GM12875 (cell line): ENCODE measurements at regions not wholly inside any gene's neighbourhood (a gene's known extent, or its start where the extent isn't known, plus 50 kb on each side); places are given as distances from the start of the nearest gene placed in this dataset.

Experiments used
- H3K4me3 ChIP-seq: one replicate; pipeline ENCODE4 v1.5.1; 2011; ENCODE audit warnings: low read depth, low read length, control low read depth
- CTCF ChIP-seq: IDR thresholded peaks from 2 replicates; pipeline ENCODE4 v1.5.1; 2011; ENCODE audit warnings: low read depth, mild to moderate bottlenecking, control low read depth, inconsistent platforms, low read length, moderate library complexity, borderline replicate concordance; ENCODE audit not compliant: insufficient read depth

GRCh38 chr2:35932276-35932963, 423.2 kb upstream of the CRIM1 start:
- no peak overlapping the region for H3K4me3 ChIP-seq
- TF ChIP-seq CTCF = no peak

- no peak for TF ChIP-seq CTCF
- no peak overlapping the region for H3K4me3 ChIP-seq
Measured at GRCh38 chr2:35931626-35932025, 424.0 kb upstream of the CRIM1 start.

GRCh38 chr2:35931115-35931514, 424.5 kb upstream of the CRIM1 start:
- no peak overlapping the region for H3K4me3 ChIP-seq
- TF ChIP-seq CTCF = no peak

DNA sequence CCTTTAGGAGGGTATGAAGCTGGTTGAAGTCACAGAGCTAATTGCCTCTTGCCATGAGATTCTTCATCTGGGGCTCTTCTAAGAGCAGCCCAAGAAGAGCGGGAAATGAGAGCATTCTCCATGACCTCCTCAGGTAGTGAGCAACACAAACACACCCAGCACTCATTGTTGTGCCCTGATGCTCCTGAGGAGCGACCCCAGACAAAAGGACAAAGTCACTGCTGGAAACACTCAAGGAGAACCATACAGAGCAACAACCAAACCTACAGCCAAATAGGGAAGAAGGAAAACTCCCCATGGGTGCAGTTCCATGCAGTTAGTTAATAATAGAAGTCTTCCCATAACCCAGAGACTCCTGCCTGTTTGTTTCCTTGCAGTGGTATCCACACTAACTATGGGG, 426.0 kb upstream of the CRIM1 start:
- TF ChIP-seq CTCF = no peak

GRCh38 chr2:35920061-35920460, 435.5 kb upstream of the CRIM1 start:
- TF ChIP-seq CTCF = no peak
- H3K4me3 ChIP-seq = no peak overlapping the region

More for the DNA sequence above, 426.0 kb upstream of the CRIM1 start:
- H3K4me3 ChIP-seq = no peak overlapping the region

GRCh38 chr2:35915261-35915660, 440.3 kb upstream of the CRIM1 start:
- TF ChIP-seq CTCF = no peak
- H3K4me3 ChIP-seq = no peak overlapping the region

DNA sequence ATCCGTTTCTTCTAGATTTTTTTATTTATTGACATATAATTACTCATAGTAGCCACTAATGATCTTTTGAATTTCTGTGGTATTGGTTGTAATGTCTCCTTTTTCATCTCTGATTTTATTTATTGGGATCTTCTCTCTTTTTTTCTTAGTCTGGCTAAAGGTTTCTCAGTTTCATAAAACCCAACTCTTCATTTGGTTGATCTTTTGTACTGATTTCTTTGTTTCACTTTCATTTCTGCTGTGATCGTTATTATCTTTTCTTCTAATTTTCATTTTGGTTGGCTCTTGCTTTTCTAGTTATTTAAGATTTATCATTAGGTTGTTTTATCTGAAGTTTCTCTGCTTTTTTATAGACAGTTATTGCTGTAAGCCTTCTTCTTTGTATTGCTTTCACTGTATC, 463.6 kb upstream of the CRIM1 start:
- no peak for TF ChIP-seq CTCF
- H3K4me3 ChIP-seq = no peak overlapping the region
